ENCODE measurements at regions not wholly inside any gene's neighbourhood (a gene's known extent, or its start where the extent isn't known, plus 50 kb on each side); places are given as distances from the start of the nearest gene placed in this dataset.

GRCh38 chr22:34296461-34296860 is 376.2 kb upstream of the LARGE1 start:
- Histone ChIP-seq H3K27ac (ENCODE audit: low read depth in 1 of 2, low read length in 2 of 2) (no peak overlapping the region), H3K9ac (ENCODE audit: low read depth in 1 of 2, low read length in 2 of 2) (no peak overlapping the region), H3K27me3 (ENCODE audit: control insufficient read depth in 4 of 4, insufficient read depth in 4 of 4, low read length in 3 of 4) (no peaks in the 10 kb centered on the region), H3K4me1 (ENCODE audit: control insufficient read depth in 4 of 4, insufficient read depth in 4 of 4, low read length in 3 of 4) (no peaks in the 10 kb centered on the region), H3K9me3 (ENCODE audit: control insufficient read depth in 4 of 4, low read length in 3 of 4) (peaks cover 0 to 4% (median 0%) of the 10 kb centered on the region in 4 donors), H3K4me3 (ENCODE audit: low read depth in 1 of 3, low read length in 3 of 3) (no peak overlapping the region), H3K36me3 (ENCODE audit: control insufficient read depth in 4 of 4, insufficient read depth in 3 of 4, low read depth in 1 of 4, low read length in 3 of 4) (no peaks in the 10 kb centered on the region)
- no peak for DNase-seq (ENCODE audit: low spot score)
- TF ChIP-seq, protein P1, sequence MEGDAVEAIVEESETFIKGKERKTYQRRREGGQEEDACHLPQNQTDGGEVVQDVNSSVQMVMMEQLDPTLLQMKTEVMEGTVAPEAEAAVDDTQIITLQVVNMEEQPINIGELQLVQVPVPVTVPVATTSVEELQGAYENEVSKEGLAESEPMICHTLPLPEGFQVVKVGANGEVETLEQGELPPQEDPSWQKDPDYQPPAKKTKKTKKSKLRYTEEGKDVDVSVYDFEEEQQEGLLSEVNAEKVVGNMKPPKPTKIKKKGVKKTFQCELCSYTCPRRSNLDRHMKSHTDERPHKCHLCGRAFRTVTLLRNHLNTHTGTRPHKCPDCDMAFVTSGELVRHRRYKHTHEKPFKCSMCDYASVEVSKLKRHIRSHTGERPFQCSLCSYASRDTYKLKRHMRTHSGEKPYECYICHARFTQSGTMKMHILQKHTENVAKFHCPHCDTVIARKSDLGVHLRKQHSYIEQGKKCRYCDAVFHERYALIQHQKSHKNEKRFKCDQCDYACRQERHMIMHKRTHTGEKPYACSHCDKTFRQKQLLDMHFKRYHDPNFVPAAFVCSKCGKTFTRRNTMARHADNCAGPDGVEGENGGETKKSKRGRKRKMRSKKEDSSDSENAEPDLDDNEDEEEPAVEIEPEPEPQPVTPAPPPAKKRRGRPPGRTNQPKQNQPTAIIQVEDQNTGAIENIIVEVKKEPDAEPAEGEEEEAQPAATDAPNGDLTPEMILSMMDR (IDR thresholded peaks at IDR 0.05; ENCODE audit: low read depth, low read length, missing input control): no peak
- TF ChIP-seq NR2F2 (IDR thresholded peaks at IDR 0.05) (no peak), YY1 (IDR thresholded peaks at IDR 0.05) (no peak), RAD21 (IDR thresholded peaks at IDR 0.05) (no peak), FOXA2 (IDR thresholded peaks at IDR 0.05) (no peak), ATF3 (IDR thresholded peaks at IDR 0.05) (no peak), RXRA (IDR thresholded peaks at IDR 0.05) (no peak), HNF4A (conservative IDR thresholded peaks at IDR 0.05) (no peak), GABPA (IDR thresholded peaks at IDR 0.05 in 1 of 2, conservative IDR thresholded peaks at IDR 0.05 in 1 of 2) (no peak), JUND (IDR thresholded peaks at IDR 0.05) (no peak), MAX (IDR thresholded peaks at IDR 0.05) (no peak), SP1 (IDR thresholded peaks at IDR 0.05) (no peak), HNF4G (IDR thresholded peaks at IDR 0.05) (no peak), TAF1 (conservative IDR thresholded peaks at IDR 0.05) (no peak), FOXA1 (IDR thresholded peaks at IDR 0.05) (no peak), EGR1 (IDR thresholded peaks at IDR 0.05; ENCODE audit: low read depth in 2 of 2) (no peak)
- TF ChIP-seq, protein P2, sequence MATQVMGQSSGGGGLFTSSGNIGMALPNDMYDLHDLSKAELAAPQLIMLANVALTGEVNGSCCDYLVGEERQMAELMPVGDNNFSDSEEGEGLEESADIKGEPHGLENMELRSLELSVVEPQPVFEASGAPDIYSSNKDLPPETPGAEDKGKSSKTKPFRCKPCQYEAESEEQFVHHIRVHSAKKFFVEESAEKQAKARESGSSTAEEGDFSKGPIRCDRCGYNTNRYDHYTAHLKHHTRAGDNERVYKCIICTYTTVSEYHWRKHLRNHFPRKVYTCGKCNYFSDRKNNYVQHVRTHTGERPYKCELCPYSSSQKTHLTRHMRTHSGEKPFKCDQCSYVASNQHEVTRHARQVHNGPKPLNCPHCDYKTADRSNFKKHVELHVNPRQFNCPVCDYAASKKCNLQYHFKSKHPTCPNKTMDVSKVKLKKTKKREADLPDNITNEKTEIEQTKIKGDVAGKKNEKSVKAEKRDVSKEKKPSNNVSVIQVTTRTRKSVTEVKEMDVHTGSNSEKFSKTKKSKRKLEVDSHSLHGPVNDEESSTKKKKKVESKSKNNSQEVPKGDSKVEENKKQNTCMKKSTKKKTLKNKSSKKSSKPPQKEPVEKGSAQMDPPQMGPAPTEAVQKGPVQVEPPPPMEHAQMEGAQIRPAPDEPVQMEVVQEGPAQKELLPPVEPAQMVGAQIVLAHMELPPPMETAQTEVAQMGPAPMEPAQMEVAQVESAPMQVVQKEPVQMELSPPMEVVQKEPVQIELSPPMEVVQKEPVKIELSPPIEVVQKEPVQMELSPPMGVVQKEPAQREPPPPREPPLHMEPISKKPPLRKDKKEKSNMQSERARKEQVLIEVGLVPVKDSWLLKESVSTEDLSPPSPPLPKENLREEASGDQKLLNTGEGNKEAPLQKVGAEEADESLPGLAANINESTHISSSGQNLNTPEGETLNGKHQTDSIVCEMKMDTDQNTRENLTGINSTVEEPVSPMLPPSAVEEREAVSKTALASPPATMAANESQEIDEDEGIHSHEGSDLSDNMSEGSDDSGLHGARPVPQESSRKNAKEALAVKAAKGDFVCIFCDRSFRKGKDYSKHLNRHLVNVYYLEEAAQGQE (IDR thresholded peaks at IDR 0.05): no peak
- TF ChIP-seq, protein P3, sequence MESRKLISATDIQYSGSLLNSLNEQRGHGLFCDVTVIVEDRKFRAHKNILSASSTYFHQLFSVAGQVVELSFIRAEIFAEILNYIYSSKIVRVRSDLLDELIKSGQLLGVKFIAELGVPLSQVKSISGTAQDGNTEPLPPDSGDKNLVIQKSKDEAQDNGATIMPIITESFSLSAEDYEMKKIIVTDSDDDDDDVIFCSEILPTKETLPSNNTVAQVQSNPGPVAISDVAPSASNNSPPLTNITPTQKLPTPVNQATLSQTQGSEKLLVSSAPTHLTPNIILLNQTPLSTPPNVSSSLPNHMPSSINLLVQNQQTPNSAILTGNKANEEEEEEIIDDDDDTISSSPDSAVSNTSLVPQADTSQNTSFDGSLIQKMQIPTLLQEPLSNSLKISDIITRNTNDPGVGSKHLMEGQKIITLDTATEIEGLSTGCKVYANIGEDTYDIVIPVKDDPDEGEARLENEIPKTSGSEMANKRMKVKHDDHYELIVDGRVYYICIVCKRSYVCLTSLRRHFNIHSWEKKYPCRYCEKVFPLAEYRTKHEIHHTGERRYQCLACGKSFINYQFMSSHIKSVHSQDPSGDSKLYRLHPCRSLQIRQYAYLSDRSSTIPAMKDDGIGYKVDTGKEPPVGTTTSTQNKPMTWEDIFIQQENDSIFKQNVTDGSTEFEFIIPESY (IDR thresholded peaks at IDR 0.05): no peak
- WGBS: 71% methylated on average over 2 of the region's 2 CpGs
